GM19395 (cell line): ENCODE measurements at regions not wholly inside any gene's neighbourhood (a gene's known extent, or its start where the extent isn't known, plus 50 kb on each side); places are given as distances from the start of the nearest gene placed in this dataset.
"Not testable (repeated sequence)": the region's sequence is repeated elsewhere in the genome, so short reads cannot be mapped to it uniquely, and the experiment has no call there.

Experiments
- ATAC-seq: cut with Tn5 transposase; IDR thresholded peaks from one replicate; pipeline ENCODE4 v1.9.1; 2021; ENCODE audit warnings: mild to moderate bottlenecking, moderate library complexity; ENCODE audit not compliant: unreplicated experiment

DNA sequence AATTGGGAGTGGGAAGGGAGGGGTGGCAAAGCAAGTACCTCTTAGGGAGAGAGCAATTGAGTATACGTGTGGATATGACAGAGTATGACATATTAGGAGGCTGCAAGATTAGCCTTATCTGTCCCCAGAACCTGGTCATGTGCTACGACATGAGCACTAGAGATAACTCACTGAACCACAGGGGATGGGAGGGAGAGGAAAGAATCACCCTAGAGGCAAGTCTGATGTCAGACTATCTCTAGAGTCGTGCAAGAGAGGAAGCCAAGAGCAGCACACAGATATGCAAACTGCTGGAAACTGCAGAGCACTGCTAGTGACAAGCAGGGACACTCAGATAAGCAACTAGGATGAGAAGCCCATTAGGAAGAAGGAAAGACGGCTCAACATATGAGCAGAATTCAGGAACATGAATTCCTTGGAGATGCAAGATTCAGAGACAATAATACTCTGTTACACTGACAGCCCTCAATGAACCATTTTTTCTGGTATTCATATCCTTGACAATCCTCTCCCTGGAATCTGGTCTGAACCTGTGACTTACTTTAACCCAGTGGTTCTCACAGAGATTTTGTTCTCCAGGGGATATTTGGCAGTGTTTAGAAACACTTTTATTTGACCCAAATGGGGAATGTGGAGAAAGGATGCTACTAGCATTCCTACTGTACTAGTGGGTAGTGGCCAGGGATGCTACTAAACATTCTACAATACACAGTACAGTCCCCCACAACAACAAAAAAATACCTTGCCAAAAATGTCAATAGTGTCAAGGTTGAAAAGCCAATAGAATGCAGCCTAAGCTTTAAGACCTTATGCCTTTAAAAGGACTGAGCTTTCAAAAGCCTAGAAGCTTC is 84.0 kb upstream of the BMP2K start:
- peak; percentile 77 for ATAC-seq

DNA sequence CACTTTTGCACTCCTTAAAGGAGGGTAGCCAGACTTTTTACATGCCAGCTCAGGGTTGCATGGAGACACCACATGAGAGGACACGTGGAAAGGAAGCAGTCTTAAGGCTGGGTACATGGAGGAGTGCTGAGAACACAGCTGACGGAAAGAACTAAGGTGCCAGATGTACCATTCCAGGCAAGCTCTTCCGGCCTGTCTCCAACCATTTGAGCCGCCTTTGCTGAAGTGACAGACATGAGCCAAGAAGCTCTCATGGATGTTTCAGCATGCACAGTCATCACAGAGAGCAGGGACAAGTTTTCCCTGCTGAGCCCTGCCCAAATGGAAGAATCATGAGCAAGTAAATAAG is 83.4 kb upstream of the BMP2K start:
- ATAC-seq = no peak

DNA sequence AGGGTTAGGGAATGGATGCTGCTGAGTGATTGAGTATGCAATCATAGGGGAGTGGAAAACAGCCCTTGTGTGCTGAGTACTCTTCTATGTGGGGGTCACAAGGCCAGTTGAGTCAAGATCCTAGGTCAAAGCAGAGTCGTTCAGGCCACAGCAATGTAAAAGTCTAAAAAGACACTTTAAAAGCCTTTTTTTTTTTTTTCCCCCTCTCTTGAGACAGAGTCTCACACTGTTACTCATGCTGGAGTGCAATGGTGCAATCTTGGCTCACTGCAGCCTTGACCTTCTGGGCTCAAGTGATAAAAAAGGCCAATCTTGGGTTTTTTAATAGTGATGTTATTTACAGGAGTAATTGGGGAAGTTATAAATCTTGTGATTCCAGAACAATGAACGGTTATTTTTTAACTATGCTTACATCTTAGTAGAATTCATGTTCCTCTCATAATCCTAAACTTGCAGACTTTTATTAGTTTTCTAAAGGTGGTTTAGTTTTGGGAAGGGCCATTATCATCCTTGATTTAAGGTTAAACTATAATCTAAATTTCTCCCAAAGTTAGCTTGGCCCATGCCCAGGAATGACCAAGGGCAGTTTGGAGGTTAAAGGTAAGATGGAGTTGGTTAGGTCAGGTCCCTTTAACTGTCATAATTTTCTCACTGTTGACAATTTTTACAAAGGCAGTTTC is 82.2 kb upstream of the BMP2K start:
- ATAC-seq = no peak

DNA sequence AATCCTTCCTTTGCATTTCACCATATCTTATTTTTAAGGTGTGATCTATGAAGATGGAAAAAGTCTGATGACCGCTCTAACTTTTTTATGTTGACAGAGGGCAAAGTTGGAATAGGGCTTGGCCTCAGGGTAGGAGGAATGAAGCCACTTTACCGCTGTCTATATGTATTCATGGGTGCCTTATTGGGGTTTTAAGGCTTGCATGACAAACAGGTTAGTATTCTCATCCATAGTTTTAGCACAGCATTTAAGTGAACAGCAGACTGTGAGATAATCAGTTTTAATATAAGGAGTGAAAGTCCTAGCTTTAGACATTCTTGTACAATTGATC is 81.7 kb upstream of the BMP2K start:
- no peak for ATAC-seq

DNA sequence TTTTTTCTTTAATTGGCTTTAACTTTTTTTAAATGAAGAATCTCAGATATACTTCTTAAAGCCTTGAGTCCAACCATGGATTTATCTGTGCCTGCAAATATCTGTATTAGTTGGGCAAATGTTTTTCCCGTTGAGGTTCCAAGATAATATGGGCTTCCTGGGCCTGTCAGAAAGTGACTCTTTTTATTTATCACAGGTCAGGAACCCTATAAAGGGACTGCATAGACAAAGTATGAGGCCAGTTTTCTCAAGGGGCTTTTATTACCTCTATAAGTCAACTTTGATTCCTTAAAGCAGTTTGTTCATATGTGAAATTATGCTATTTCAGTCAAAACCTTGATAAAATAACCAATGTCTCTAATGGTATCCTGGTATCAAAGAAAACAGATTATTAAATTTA is 80.2 kb upstream of the BMP2K start:
- no peak for ATAC-seq

DNA sequence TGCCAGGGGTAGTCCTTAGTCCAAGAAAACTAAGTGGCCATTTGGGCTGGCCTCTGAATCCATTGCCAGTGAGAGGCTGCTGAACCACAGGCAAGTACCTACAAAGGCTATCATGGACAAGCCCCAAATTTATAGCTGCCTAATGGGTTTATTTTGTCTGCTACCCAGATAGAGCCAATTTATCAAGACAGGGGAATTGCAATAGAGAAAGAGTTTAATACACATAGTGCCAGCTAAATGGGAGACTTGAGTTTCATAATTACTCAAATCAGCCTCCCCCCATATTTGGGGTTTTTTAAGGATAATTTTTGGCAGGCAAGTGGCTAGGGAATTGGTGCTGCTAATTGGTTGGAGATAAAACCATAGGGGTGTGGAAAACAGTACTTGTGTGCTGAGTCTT is 73.1 kb upstream of the BMP2K start:
- no peak for ATAC-seq

DNA sequence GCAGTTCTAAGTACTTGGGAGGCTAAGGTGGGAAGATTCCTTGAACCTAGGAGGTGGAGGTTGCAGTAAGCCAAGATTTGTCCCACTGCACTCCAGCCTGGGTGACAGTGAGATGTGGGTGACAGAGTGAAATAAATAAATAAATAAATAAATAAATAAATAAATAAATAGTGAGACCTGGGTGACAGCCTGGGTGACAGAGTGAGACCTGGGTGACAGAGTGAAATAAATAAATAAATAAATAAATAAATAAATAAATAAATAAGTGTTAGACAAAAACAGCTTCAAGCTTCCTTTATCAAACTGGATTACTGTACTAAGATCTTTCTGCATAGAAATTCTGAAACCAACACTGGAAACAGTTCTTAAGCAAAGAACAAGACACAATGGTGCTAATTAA is 71.8 kb upstream of the BMP2K start:
- no peak for ATAC-seq

DNA sequence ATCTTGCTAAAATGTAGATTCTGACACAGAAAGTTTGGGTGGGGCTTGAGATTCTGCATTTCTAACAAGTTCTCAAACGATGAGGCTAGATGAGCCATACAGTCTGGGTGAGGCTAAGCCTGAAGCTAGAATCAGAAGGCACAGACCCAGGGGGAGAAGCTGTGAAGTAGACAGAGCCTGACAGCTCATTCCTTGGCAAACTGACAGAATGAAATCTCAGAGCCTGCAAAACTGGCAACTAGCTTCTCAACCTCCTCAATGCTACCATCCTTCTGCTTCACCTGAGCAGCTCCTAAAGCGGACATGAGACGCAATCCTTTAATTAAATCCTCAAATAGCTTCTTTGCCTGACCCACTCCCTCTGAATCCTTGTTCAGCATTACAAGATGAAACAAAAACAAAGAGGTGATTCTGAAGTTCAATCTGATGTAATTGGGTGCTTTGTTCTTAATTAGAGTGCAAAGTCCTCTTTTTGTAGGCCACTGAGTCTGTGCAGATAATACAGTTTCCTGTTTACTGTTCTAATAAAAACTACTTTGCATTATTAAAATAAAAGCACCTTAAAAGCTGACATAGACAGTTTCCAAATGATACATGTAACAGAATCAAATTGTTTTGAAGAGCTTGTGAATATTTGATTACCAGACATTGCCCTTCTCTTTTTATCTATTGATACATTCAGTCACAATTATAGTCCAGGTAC is 71.0 kb upstream of the BMP2K start:
- ATAC-seq = no peak

DNA sequence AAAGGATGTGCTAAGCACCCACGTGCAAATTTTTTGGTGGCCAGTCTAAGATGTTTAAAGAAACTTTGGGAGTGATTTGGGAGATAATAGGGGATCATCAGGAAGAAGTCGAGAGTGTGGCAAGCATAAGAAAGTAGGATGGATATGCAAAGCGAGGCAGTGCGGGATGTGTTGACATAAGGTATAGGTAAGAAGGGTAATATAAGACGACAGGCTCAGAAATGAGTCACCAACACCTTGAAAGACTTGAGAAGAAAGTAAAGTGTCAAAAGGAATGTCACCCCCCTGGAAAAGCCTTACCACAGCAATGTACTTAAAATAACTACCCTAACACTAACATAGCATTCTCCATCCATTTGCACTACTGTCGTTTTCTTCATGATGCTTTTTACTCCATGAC is 69.8 kb upstream of the BMP2K start:
- ATAC-seq = no peak

DNA sequence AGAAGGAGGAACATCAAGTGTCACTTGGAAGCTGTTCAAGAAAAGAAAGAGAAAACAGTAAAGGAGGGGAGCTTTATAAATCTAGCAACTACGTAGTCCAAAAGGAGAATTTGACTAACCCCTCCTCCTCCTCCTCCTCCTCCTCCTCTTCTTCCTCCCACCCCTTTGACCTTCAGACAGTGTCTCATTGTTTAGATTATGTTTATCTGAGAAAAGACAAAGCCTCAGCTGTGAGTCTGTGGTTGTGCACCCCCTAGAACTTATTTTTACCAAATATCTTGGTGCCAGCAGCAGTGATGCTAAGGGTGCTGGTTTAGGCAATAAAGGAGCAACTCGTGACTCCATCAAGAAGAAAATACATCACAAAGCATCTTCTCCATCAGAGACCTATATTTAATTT is 68.9 kb upstream of the BMP2K start:
- no peak for ATAC-seq

DNA sequence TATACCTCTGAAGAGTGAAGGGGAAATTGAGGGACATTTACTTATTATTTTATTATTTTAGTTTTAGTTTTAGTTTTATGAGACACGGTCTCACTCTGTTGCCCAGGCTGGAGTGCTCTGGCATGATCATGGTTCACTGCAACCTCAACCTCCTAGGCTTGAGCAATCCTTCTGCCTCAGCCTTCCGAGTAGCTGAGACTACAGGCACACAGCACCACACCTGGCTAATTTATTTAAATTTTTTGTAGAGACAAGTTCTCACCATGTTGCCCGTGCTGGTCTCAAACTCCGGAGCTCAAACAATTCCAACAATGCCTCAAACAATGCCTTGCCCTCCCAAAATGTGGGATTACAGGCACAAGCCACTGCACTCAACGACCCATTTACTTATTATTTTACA is 68.4 kb upstream of the BMP2K start:
- no peak for ATAC-seq

DNA sequence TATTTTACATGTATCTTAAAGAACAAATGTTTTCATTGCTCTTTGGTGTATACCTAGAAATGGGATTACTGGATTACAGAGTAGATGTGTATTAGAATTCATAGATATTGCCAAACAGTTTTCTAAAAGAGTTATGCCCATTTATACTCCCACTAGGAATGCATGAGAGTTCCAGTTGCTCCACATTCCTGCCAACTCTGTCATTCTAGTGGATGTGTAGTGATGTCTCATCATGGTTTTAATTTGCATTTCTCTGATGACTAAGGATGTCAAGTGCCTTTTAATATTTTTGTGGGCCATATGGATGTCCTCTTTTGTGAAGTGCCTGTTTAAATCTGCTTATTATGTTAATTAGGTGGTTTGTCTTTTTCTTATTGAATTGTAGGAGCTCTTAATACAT is 65.6 kb upstream of the BMP2K start:
- ATAC-seq = no peak

DNA sequence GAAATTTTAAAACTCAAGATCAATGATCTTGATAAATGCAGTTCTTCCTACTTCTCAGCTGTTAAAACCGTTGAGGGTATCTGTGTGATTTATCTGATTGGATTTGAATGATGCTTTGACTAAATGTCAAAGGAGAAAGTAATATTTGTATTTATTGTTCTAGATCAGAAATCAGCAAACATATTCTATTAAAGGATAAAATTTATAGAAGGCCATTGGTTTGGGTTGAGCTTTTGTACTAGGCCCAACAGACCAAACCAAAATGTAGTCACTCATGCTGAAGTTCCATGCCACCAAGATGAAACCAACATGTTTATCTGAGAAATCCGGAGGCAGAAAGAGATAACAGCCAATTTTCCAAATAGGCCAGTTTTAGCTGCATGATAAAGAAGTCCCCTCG is 64.5 kb upstream of the BMP2K start:
- no peak for ATAC-seq

DNA sequence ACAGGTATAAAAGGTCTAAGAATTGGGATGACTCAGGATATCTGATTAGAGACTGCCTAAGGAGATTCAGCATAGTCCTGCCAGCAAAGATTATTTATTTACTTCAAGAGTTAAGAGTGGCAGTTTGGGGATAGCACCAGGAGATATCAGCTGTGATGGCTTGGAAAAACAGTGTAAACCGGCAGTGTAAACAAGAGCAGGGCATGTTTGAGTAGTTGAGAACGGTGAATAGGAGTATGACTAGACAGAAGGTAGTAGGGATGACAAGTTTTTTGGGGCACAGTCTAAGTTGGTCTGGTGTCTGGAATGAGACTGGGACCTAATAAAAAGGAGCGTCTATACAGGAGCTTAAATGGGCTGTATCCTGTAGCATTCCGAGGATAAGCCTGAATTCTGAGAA is 61.6 kb upstream of the BMP2K start:
- not testable (repeated sequence) for ATAC-seq

DNA sequence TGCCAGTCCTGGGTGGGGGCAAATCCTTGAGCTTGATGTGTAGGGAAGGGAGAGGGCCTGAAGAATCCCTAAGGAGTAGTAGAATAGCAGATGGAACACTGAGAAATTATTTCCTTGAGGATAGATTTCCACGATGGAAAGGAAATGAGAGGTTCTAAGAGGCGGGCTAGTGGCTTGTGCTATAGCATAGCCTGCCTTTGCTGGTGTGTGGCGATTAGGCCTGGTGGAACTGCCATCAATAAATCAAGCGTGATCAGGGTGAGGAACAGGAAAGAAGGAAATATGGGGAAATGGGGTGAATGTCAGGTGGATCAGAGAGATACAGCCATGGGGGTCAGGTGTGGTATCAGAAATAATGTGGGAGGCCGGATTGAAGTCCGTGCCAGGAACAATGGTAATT is 60.8 kb upstream of the BMP2K start:
- not testable (repeated sequence) for ATAC-seq

DNA sequence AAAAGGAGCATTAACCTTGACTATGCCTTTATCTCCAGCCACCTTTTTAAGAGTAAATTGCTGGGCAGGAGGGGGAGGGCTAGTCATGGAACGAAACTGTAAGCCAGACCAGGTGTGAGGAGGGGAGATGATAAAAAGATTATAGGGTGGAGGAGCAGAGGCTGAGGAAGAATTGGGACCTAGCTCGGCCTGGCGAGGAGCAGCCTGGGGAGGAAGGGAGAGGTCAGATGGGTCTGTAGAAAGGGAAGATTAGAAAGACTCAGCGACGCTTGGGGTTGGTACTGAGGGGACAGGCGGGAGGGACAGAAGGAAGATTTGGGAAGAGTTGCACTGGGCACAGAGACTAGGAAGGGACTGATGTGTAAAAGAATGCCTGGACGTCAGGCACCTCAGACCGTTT is 58.4 kb upstream of the BMP2K start:
- not testable (repeated sequence) for ATAC-seq

DNA sequence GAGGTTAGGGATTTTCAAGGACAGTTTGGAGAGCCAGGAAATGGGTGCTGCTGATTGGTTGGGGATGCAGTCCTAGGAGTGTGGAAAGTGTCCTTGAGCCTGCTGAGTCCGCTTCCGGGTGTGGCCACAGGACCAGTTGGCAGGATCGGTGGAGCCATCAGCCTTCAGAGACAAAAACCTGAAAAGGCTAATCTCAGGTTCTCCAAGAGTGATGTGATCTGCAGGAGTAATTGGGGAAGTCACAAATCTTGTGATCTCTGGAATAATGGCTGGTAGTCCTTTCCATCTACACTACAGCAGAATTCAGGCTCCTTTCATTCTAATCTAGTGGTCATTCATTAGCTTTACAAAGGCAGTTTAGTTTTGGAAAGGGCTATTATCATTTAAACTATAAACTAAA is 55.9 kb upstream of the BMP2K start:
- ATAC-seq = no peak

DNA sequence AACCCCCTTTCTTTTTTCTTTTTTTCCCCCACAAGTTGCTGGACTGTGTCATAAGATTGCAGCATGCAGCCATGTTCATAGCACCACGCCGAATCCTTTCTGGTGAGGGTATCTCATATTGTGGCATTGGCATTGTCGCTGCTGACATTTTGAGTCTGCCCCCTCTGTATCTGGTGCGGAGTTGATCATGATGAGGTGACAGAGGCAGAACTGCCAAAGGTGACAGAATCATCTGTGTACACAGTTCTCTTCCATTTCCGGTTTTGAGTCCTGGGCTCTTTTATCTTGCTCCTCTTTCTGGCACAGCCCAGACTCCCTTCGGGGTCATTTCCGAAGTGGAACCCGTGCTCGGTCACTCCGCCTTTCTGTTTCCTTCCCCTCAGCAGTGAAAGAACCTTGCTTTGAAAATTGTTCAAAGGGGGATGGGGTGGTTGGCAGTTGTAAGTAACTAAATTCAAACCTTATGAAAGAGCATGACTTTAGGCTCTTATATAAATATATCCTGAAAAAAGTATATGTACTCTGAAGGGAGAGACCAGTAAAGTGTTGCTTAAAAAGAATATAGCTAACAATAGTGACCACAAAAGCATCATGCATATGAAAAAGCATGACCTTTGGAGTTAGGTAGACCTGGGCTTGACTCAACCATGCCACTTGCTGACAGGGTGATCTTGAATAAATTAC is 55.0 kb upstream of the BMP2K start:
- ATAC-seq = peak; percentile 97

DNA sequence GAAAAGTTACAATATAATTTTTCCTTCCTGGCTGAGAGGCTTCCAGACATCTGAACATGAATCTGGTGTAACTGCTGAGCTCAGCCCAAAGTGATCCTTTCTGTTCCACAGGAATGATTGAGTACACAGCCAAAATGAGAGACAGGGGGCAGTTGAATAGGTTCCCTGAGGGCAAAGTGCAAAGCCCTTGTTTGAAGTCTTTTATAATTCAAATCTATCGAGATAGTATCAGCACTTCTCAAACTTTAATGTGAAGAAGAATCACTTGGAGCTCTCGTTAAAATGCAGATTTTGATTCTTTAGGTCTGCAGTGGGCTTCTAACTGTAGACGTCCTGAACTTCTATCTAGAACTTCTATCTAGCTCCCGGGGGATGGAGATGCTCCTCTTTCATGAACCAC is 54.4 kb upstream of the BMP2K start:
- ATAC-seq = no peak

DNA sequence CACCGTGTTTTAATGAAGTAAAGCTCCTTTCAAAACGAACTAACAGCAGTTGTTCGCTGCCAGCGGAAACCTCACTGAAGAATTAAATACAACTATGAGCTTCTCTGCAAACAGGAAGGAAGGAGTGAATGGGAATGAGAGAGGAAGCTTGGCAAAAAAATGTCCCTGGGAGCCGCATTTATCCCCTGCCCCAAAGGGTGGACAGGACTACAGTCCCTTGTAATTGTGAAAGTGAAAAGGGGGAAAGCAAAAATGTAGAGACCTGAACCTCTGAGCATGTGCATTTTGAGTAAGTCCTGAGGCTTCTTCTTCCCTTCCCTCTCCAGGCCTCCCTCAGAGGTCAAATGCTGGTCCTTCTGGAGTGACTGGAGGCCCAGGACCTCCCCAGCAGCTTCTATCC is 53.8 kb upstream of the BMP2K start:
- no peak for ATAC-seq

DNA sequence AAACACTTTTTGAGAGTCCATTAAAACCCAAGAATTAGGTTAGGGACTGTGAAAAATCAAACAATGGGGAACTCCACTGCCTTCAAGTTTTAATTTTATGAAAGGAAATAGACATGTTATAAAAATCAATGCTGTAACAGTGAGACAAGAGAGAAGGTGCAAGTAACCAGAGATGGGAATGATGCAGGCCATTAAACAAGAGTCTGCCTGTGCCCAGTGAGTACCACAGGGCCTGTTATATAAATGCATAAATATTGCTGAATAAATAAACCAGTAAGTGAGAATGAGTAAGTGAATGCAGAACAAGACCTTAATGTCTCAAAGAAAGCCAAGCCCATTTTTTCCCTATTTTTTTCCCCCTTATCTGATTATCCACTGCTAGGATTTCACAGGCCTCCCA is 53.3 kb upstream of the BMP2K start:
- no peak for ATAC-seq
